ENCODE measurements at regions not wholly inside any gene's neighbourhood (a gene's known extent, or its start where the extent isn't known, plus 50 kb on each side); places are given as distances from the start of the nearest gene placed in this dataset.

DNA sequence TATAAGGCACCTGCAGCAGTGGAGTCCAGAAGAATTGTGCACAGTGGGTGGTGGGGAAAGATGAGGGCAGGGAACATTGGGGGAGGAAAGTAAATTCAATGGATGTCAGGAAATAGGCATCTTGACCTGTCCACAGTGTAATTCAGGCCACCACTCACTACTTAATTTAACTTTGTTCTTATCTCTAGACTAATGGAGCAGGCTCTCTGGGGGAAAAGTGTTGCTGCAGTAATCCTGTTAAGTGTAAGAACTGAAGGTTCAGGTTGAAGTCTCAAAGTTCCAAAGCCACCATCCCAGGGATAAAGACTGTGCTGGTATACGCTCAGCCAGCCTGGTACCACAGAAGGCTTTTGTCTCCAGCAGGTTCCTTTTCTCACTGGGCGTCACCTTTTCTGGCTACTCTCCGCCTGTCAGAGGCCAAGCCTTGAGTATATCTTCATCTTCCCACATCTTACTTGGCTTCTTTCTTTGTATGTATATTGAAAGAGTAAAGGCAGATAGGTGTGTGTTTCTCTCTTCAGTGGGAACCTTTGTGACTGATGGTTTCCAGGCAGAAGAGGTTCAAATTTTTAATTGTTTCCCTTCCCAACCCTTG, 150.9 kb upstream of the DMRT1 start:
- TF ChIP-seq, protein P1, sequence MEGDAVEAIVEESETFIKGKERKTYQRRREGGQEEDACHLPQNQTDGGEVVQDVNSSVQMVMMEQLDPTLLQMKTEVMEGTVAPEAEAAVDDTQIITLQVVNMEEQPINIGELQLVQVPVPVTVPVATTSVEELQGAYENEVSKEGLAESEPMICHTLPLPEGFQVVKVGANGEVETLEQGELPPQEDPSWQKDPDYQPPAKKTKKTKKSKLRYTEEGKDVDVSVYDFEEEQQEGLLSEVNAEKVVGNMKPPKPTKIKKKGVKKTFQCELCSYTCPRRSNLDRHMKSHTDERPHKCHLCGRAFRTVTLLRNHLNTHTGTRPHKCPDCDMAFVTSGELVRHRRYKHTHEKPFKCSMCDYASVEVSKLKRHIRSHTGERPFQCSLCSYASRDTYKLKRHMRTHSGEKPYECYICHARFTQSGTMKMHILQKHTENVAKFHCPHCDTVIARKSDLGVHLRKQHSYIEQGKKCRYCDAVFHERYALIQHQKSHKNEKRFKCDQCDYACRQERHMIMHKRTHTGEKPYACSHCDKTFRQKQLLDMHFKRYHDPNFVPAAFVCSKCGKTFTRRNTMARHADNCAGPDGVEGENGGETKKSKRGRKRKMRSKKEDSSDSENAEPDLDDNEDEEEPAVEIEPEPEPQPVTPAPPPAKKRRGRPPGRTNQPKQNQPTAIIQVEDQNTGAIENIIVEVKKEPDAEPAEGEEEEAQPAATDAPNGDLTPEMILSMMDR (IDR thresholded peaks at IDR 0.05): no peak
- no peak for TF ChIP-seq POLR2A (IDR thresholded peaks at IDR 0.05)

All from body of pancreas (tissue), 4 donors.